NCI-H510A (cell line): ENCODE measurements at regions not wholly inside any gene's neighbourhood (a gene's known extent, or its start where the extent isn't known, plus 50 kb on each side); places are given as distances from the start of the nearest gene placed in this dataset.

Experiments
- DNase-seq: peaks from one replicate; lab custom pipeline; 2025; lab: John Stamatoyannopoulos, UW

GRCh38 chr14:61941421-61942150 lies 179.4 kb downstream of the SNAPC1 start:
- no peak for DNase-seq

- no peak for DNase-seq
These were observed 186.2 kb downstream of the SNAPC1 start for GRCh38 chr14:61948376-61948775.

- DNase-seq: no peak
These were observed 188.1 kb downstream of the SNAPC1 start for GRCh38 chr14:61950340-61950739.

GRCh38 chr14:61953602-61954001 lies 191.4 kb downstream of the SNAPC1 start:
- no peak for DNase-seq

- no peak for DNase-seq
These were observed 192.1 kb downstream of the SNAPC1 start for GRCh38 chr14:61954306-61954705.

GRCh38 chr14:61956517-61956916 lies 194.3 kb downstream of the SNAPC1 start:
- no peak for DNase-seq

- DNase-seq: no peak
These were observed 197.1 kb downstream of the SNAPC1 start for GRCh38 chr14:61959348-61959747.

GRCh38 chr14:61961369-61961768 lies 199.1 kb downstream of the SNAPC1 start:
- no peak for DNase-seq

GRCh38 chr14:61963926-61964325 lies 201.7 kb downstream of the SNAPC1 start:
- no peak for DNase-seq

- DNase-seq: no peak
These were observed 203.0 kb downstream of the SNAPC1 start for GRCh38 chr14:61965030-61965745.

GRCh38 chr14:61968207-61968606 lies 206.0 kb downstream of the SNAPC1 start:
- DNase-seq: no peak

- no peak for DNase-seq
These were observed 210.5 kb downstream of the SNAPC1 start for GRCh38 chr14:61972711-61973110.

- no peak for DNase-seq
These were observed 211.8 kb downstream of the SNAPC1 start for GRCh38 chr14:61973981-61974380.

GRCh38 chr14:61977217-61977616 lies 215.0 kb downstream of the SNAPC1 start:
- DNase-seq: no peak

- DNase-seq: no peak
These were observed 226.0 kb downstream of the SNAPC1 start for GRCh38 chr14:61988240-61988639.

GRCh38 chr14:61992139-61992538 lies 229.9 kb downstream of the SNAPC1 start:
- no peak for DNase-seq

- DNase-seq: no peak
These were observed 230.7 kb downstream of the SNAPC1 start for GRCh38 chr14:61992926-61993325.

GRCh38 chr14:61994589-61994988 lies 232.4 kb downstream of the SNAPC1 start:
- no peak for DNase-seq

GRCh38 chr14:61996753-61997152 lies 234.5 kb downstream of the SNAPC1 start:
- no peak for DNase-seq

GRCh38 chr14:61997161-61997560 lies 234.9 kb downstream of the SNAPC1 start:
- DNase-seq: no peak

- no peak for DNase-seq
These were observed 239.7 kb downstream of the SNAPC1 start for GRCh38 chr14:62001963-62002362.

GRCh38 chr14:62002642-62003041 lies 240.4 kb downstream of the SNAPC1 start:
- no peak for DNase-seq

GRCh38 chr14:62003701-62004100 lies 241.5 kb downstream of the SNAPC1 start:
- DNase-seq: no peak
